Activated T-helper 17 cell treated with anti-CD3 and anti-CD28 coated beads, Interleukin-2, amount 50 U/mL, for 72 hours (primary cell): ENCODE measurements at regions not wholly inside any gene's neighbourhood (a gene's known extent, or its start where the extent isn't known, plus 50 kb on each side); places are given as distances from the start of the nearest gene placed in this dataset.
"Not testable (repeated sequence)": the region's sequence is repeated elsewhere in the genome, so short reads cannot be mapped to it uniquely, and the experiment has no call there.

Experiments
- ATAC-seq: fragments of 150-1000 bp; cut with Tn5 transposase; replicated peaks from 2 replicates; pipeline ENCODE4 v1.10.0; 2021; ENCODE audit warnings: mild to moderate bottlenecking, moderate library complexity
- H3K27ac Mint-ChIP-seq: one replicate; pipeline ENCODE4 v1.8.0; 2022; ENCODE audit warnings: mixed read lengths
- H3K27me3 Mint-ChIP-seq: one replicate; pipeline ENCODE4 v1.8.0; 2022; ENCODE audit warnings: mixed read lengths
- H3K36me3 Mint-ChIP-seq: one replicate; pipeline ENCODE4 v1.8.0; 2022; ENCODE audit warnings: low read depth, mild to moderate bottlenecking, mixed read lengths
- H3K4me1 Mint-ChIP-seq: one replicate; pipeline ENCODE4 v1.8.0; 2022; ENCODE audit warnings: mixed read lengths
- H3K4me3 Mint-ChIP-seq: one replicate; pipeline ENCODE4 v1.8.0; 2022; ENCODE audit warnings: mild to moderate bottlenecking, mixed read lengths
- H3K9me3 Mint-ChIP-seq: one replicate; pipeline ENCODE4 v1.8.0; 2022; ENCODE audit warnings: mixed read lengths

GRCh38 chr4:99763635-99764101, 53.0 kb upstream of the DAPP1 start:
- peak; percentile 97 for ATAC-seq
- H3K27me3 Mint-ChIP-seq, result peaks cover 16% of the 10 kb centered on the region

GRCh38 chr4:99762728-99763127, 53.9 kb upstream of the DAPP1 start:
- no peak overlapping the region for H3K4me3 Mint-ChIP-seq
- H3K9me3 Mint-ChIP-seq, result no peaks in the 10 kb centered on the region
- no peaks in the 10 kb centered on the region for H3K4me1 Mint-ChIP-seq
- no peak overlapping the region for H3K27ac Mint-ChIP-seq
- no peaks in the 10 kb centered on the region for H3K36me3 Mint-ChIP-seq
- H3K27me3 Mint-ChIP-seq, result peaks cover 16% of the 10 kb centered on the region
- ATAC-seq, result no peak

More at GRCh38 chr4:99763635-99764101, 53.0 kb upstream of the DAPP1 start:
- H3K36me3 Mint-ChIP-seq, result no peaks in the 10 kb centered on the region
- H3K9me3 Mint-ChIP-seq, result no peaks in the 10 kb centered on the region
- no peaks in the 10 kb centered on the region for H3K4me1 Mint-ChIP-seq
- H3K4me3 Mint-ChIP-seq, result no peak overlapping the region
- H3K27ac Mint-ChIP-seq, result no peak overlapping the region

GRCh38 chr4:99759988-99760387, 56.6 kb upstream of the DAPP1 start:
- H3K27ac Mint-ChIP-seq, result no peak overlapping the region

GRCh38 chr4:99759346-99759984, 57.2 kb upstream of the DAPP1 start:
- H3K4me1 Mint-ChIP-seq, result no peaks in the 10 kb centered on the region
- peaks cover 16% of the 10 kb centered on the region for H3K27me3 Mint-ChIP-seq
- no peak for ATAC-seq
- no peaks in the 10 kb centered on the region for H3K9me3 Mint-ChIP-seq
- no peak overlapping the region for H3K4me3 Mint-ChIP-seq
- no peaks in the 10 kb centered on the region for H3K36me3 Mint-ChIP-seq
- H3K27ac Mint-ChIP-seq, result no peak overlapping the region

More at GRCh38 chr4:99759988-99760387, 56.6 kb upstream of the DAPP1 start:
- Mint-ChIP-seq H3K9me3 (no peaks in the 10 kb centered on the region), H3K36me3 (no peaks in the 10 kb centered on the region), H3K4me1 (no peaks in the 10 kb centered on the region), H3K27me3 (peaks cover 16% of the 10 kb centered on the region), H3K4me3 (no peak overlapping the region)
- ATAC-seq, result peak; percentile 46

GRCh38 chr4:99755223-99755944, 61.2 kb upstream of the DAPP1 start:
- no peaks in the 10 kb centered on the region for H3K36me3 Mint-ChIP-seq
- H3K27ac Mint-ChIP-seq, result no peak overlapping the region
- H3K27me3 Mint-ChIP-seq, result peaks cover 11% of the 10 kb centered on the region
- no peaks in the 10 kb centered on the region for H3K9me3 Mint-ChIP-seq
- no peaks in the 10 kb centered on the region for H3K4me1 Mint-ChIP-seq
- ATAC-seq, result peak; percentile 43
- H3K4me3 Mint-ChIP-seq, result no peak overlapping the region

GRCh38 chr4:99754756-99755155, 61.9 kb upstream of the DAPP1 start:
- no peak for ATAC-seq

GRCh38 chr4:99753931-99754330, 62.7 kb upstream of the DAPP1 start:
- H3K27ac Mint-ChIP-seq, result no peak overlapping the region
- H3K4me3 Mint-ChIP-seq, result no peak overlapping the region
- H3K4me1 Mint-ChIP-seq, result no peaks in the 10 kb centered on the region
- peaks cover 8% of the 10 kb centered on the region for H3K27me3 Mint-ChIP-seq
- no peaks in the 10 kb centered on the region for H3K36me3 Mint-ChIP-seq
- no peaks in the 10 kb centered on the region for H3K9me3 Mint-ChIP-seq
- ATAC-seq, result no peak

More at GRCh38 chr4:99754756-99755155, 61.9 kb upstream of the DAPP1 start:
- H3K4me1 Mint-ChIP-seq, result no peaks in the 10 kb centered on the region
- H3K36me3 Mint-ChIP-seq, result no peaks in the 10 kb centered on the region
- H3K27me3 Mint-ChIP-seq, result peaks cover 11% of the 10 kb centered on the region
- no peaks in the 10 kb centered on the region for H3K9me3 Mint-ChIP-seq
- H3K27ac Mint-ChIP-seq, result no peak overlapping the region
- no peak overlapping the region for H3K4me3 Mint-ChIP-seq

GRCh38 chr4:99749445-99750391, 66.9 kb upstream of the DAPP1 start:
- Mint-ChIP-seq H3K36me3 (no peaks in the 10 kb centered on the region), H3K27ac (no peak overlapping the region), H3K4me3 (no peak overlapping the region), H3K27me3 (peaks cover 12% of the 10 kb centered on the region), H3K4me1 (no peaks in the 10 kb centered on the region), H3K9me3 (no peaks in the 10 kb centered on the region)
- ATAC-seq, result no peak

GRCh38 chr4:99746443-99746842, 70.2 kb upstream of the DAPP1 start:
- ATAC-seq, result no peak
- H3K9me3 Mint-ChIP-seq, result no peaks in the 10 kb centered on the region
- H3K27ac Mint-ChIP-seq, result no peak overlapping the region
- H3K4me1 Mint-ChIP-seq, result no peaks in the 10 kb centered on the region
- peaks cover 7% of the 10 kb centered on the region for H3K27me3 Mint-ChIP-seq
- no peaks in the 10 kb centered on the region for H3K36me3 Mint-ChIP-seq
- H3K4me3 Mint-ChIP-seq, result no peak overlapping the region

GRCh38 chr4:99736846-99737245, 79.2 kb upstream of the C4orf54 start:
- H3K9me3 Mint-ChIP-seq, result no peaks in the 10 kb centered on the region
- no peaks in the 10 kb centered on the region for H3K4me1 Mint-ChIP-seq
- H3K27ac Mint-ChIP-seq, result no peak overlapping the region
- H3K36me3 Mint-ChIP-seq, result no peaks in the 10 kb centered on the region
- peaks cover 18% of the 10 kb centered on the region for H3K27me3 Mint-ChIP-seq
- H3K4me3 Mint-ChIP-seq, result no peak overlapping the region
- no peak for ATAC-seq

GRCh38 chr4:99735822-99736221, 78.2 kb upstream of the C4orf54 start:
- no peaks in the 10 kb centered on the region for H3K4me1 Mint-ChIP-seq
- no peak overlapping the region for H3K4me3 Mint-ChIP-seq
- ATAC-seq, result no peak
- H3K9me3 Mint-ChIP-seq, result no peaks in the 10 kb centered on the region
- no peaks in the 10 kb centered on the region for H3K36me3 Mint-ChIP-seq
- H3K27ac Mint-ChIP-seq, result no peak overlapping the region
- H3K27me3 Mint-ChIP-seq, result peaks cover 18% of the 10 kb centered on the region

- no peak for ATAC-seq
- Mint-ChIP-seq H3K27me3 (peaks cover 10% of the 10 kb centered on the region), H3K4me3 (no peak overlapping the region), H3K36me3 (no peaks in the 10 kb centered on the region), H3K4me1 (no peaks in the 10 kb centered on the region), H3K27ac (no peak overlapping the region), H3K9me3 (no peaks in the 10 kb centered on the region)
Observed at GRCh38 chr4:99734583-99735322, 77.1 kb upstream of the C4orf54 start.

GRCh38 chr4:99733455-99733854, 75.8 kb upstream of the C4orf54 start:
- H3K9me3 Mint-ChIP-seq, H3K36me3 Mint-ChIP-seq, H3K4me1 Mint-ChIP-seq, ATAC-seq, H3K27ac Mint-ChIP-seq, H3K4me3 Mint-ChIP-seq, H3K27me3 Mint-ChIP-seq: not testable (repeated sequence)

- ATAC-seq, result no peak
- H3K9me3 Mint-ChIP-seq, result no peaks in the 10 kb centered on the region
- H3K27ac Mint-ChIP-seq, result no peak overlapping the region
- H3K4me3 Mint-ChIP-seq, result no peak overlapping the region
- no peaks in the 10 kb centered on the region for H3K4me1 Mint-ChIP-seq
- H3K27me3 Mint-ChIP-seq, result peaks cover 8% of the 10 kb centered on the region
- no peaks in the 10 kb centered on the region for H3K36me3 Mint-ChIP-seq
Observed at GRCh38 chr4:99729186-99729585, 71.6 kb upstream of the C4orf54 start.
